GM20000 (cell line): ENCODE measurements at regions not wholly inside any gene's neighbourhood (a gene's known extent, or its start where the extent isn't known, plus 50 kb on each side); places are given as distances from the start of the nearest gene placed in this dataset.

ENCODE experiments used
- DNase-seq: peaks from one replicate; pipeline ENCODE4 v3.0.0; 2012; ENCODE audit warnings: low spot score
- TF ChIP-seq, protein P1 (sequence below): IDR thresholded peaks from 2 replicates; pipeline ENCODE4 v1.5.1; 2012; ENCODE audit warnings: mild to moderate bottlenecking, control low read depth; ENCODE audit errors: extremely low read depth, missing control alignments

DNA sequence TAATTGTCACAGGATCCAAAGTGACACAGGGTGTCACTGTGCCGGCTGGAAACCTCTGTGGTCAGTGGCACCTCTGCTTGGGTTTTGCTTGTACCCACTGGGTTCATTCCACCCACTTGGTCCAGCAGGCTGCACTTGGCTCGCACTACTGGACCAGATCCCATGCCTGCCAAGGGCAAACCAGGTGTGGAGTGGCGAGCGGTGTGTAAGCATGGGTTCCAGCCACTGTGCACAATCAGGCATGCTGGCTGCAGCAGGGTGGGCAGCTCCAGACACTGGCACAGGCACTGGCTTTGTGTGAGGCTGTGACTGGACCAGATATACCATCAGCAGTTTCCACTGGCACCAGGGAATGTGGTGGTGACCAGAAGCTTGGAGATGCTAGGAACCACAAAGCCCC, 261.4 kb downstream of the KCNA4 start:
- TF ChIP-seq, protein P1, sequence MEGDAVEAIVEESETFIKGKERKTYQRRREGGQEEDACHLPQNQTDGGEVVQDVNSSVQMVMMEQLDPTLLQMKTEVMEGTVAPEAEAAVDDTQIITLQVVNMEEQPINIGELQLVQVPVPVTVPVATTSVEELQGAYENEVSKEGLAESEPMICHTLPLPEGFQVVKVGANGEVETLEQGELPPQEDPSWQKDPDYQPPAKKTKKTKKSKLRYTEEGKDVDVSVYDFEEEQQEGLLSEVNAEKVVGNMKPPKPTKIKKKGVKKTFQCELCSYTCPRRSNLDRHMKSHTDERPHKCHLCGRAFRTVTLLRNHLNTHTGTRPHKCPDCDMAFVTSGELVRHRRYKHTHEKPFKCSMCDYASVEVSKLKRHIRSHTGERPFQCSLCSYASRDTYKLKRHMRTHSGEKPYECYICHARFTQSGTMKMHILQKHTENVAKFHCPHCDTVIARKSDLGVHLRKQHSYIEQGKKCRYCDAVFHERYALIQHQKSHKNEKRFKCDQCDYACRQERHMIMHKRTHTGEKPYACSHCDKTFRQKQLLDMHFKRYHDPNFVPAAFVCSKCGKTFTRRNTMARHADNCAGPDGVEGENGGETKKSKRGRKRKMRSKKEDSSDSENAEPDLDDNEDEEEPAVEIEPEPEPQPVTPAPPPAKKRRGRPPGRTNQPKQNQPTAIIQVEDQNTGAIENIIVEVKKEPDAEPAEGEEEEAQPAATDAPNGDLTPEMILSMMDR = no peak
- no peak for DNase-seq

DNA sequence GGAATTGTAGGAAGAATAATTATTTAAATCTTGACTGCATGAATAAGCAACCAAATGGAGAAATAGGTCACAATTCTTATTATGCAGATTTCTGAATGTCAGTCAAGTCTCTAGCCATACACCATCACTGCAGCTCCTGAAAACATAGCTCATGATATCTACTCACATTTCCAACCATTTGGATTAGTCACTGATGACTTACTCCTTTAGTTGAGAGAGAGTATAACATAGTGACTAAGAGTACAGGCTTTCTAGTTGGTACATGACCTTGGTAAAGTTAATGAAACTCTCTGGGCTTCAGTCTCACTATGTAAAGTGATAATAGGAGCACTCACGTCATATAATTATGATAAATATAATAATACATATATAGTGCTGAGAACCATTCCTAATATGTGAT, 265.2 kb downstream of the KCNA4 start:
- TF ChIP-seq, protein P1 = no peak
- no peak for DNase-seq

DNA sequence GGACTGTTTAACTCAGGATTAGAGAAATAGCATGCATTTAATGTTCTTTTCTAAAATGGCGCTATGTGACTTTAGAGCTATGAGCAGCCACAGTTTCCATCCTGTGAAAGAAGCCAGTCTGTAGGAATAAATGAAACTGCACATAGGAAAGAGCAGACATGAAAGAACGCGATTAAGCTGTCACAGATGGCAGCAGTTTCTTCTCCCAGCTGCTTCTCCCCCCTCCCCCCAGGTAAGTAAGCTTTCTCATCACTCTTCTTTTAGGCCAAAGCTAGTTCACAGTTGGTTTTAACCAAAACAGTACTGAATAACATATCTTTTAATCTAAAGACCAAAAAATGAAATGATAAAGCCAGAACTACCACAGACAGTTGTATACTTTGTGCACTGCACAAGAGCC, 266.4 kb downstream of the KCNA4 start:
- TF ChIP-seq, protein P1 = no peak
- DNase-seq = no peak

DNA sequence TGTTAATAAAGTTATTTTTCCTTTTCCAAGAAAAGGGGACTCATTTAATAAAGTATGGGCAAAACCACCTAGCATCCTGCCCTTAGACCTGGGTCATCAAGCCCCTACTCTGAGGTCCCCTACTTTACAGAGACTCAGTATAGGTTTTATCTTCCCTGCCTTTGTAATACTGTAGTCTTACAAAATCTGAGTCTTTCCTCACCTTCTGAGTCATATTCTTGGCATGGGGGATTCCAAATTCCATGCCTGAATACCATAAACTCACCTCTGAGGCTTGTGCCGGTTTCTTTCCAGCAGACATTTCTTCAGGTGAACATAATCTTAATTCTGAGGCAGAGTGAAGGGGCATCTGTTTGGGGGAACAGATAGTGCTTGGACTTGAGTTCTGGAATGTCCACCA, 282.5 kb downstream of the KCNA4 start:
- TF ChIP-seq, protein P1 = no peak
- DNase-seq = no peak

DNA sequence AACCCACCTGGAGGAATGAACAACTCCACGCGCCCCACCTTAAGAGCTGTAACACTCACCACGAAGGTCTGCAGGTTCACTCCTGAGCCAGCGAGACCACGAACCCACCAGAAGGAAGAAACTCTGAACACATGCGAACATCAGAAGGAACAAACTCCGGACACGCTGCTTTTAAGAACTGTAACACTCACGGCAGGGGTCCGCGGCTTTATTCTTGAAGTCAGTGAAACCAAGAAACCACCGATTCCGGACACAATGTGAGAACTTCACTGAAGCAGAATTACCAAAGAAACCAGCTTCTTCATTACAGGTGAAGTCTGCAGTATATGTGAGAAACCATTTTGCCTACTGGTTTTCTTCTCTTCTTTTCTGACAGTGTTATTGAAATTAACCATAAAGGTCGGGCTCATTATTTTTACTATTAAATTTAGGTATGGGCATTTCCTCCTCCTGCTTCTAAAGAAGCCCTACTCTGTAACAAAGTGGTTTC, 303.0 kb downstream of the KCNA4 start:
- no peak for DNase-seq
- TF ChIP-seq, protein P1 = no peak

DNA sequence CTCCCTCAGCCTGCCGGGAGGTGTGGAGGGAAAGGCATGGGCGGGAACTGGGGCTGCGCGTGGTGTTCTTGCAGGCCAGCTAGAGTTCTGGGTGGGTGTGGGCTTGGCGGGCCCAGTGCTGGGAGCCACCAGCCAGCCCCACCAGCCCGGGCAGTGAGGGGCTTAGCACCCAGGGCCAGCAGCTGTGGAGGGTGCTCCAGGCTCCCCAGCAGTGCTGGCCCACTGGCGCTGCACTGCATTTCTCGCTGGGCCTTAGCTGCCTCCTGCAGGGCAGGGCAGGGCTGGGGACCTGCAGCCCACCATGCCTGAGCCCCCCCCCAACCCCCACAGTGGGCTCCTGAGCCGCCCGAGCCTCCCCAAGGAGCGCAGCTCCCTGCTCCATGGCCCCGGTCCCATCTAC, 304.2 kb downstream of the KCNA4 start:
- DNase-seq = no peak
- TF ChIP-seq, protein P1 = no peak

DNA sequence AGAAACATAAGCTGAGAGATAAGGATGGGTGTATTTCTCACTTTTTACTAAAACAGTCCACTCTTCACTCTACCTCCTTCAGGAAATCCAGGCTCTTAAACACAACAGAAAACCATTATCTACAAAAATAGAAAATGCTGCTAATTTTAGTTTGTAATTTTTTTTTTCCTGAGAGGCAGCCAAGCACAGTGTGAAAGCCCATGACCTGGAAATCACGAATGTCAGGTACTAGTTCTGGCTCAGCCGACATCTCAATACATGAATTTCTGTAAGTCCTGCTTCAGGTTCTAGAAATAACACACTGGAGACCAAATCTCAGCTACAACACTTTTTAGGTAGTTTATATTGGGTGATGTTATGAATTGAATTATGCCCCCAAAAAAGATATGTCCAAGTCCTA, 308.9 kb downstream of the KCNA4 start:
- TF ChIP-seq, protein P1 = no peak
- DNase-seq = no peak
